ENCODE measurements at regions not wholly inside any gene's neighbourhood (a gene's known extent, or its start where the extent isn't known, plus 50 kb on each side); places are given as distances from the start of the nearest gene placed in this dataset.

DNA sequence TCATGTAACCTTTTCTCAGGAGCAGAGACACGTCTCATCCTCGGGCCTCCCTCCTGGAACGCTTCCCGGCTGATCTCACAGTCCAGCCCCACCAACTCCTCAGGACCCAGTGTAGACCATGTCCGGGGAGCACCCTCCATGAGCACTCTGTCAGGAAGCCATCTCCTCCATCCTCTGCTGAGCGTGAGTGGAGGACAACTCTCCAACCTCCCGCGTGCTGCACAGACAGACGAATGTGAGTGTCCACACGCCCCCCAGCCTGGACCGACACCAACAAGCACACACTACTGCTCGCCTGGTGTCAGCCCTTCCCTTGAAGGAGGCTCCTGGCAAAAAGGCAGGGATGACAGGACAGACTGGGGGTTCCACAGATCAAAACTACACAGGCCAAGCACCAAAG lies 86.6 kb downstream of the SHANK2 start:
- H3K4me1 Mint-ChIP-seq (ENCODE audit: low read depth, unreplicated experiment), result no peaks in the 10 kb centered on the region
- Histone ChIP-seq H3K9me3 (ENCODE audit: insufficient read depth, low read depth, low read length) (no peaks in the 10 kb centered on the region), H4K20me1 (ENCODE audit: insufficient read depth, low read length) (no peaks in the 10 kb centered on the region), H3K4me2 (ENCODE audit: low read length) (no peak overlapping the region), H3K4me1 (ENCODE audit: insufficient read depth, low read length) (no peaks in the 10 kb centered on the region), H3K27ac (ENCODE audit: low read depth, low read length) (no peak overlapping the region), H3K79me2 (ENCODE audit: insufficient read depth, low read length) (no peaks in the 10 kb centered on the region), H3K36me3 (ENCODE audit: insufficient read depth, low read length) (no peaks in the 10 kb centered on the region), H3K4me3 (ENCODE audit: insufficient read depth, low read depth, low read length) (no peak overlapping the region), H2AFZ (ENCODE audit: low read depth, low read length) (no peak overlapping the region), H3K9ac (ENCODE audit: low read length) (no peak overlapping the region), H3K27me3 (ENCODE audit: insufficient read depth, low read length) (no peaks in the 10 kb centered on the region)
- H3K9me3 Mint-ChIP-seq (ENCODE audit: unreplicated experiment), result peaks cover 4% of the 10 kb centered on the region
- DNase-seq (ENCODE audit: low read depth) (no peak), FAIRE-seq (no peak)
- no peak overlapping the region for H3K4me3 Mint-ChIP-seq (ENCODE audit: unreplicated experiment)
- no peak overlapping the region for H3K27ac Mint-ChIP-seq (ENCODE audit: unreplicated experiment)
- TF ChIP-seq CTCF (IDR thresholded peaks at IDR 0.05; ENCODE audit: insufficient read depth, low read depth, low read length) (no peak), EZH2 (IDR thresholded peaks at IDR 0.05; ENCODE audit: insufficient read depth, low read length) (no peak)
- peaks cover 2% of the 10 kb centered on the region for H3K27me3 Mint-ChIP-seq (ENCODE audit: low read depth, unreplicated experiment)
- peaks cover 2% of the 10 kb centered on the region for H3K36me3 Mint-ChIP-seq (ENCODE audit: low read depth, unreplicated experiment)

- TF ChIP-seq EZH2 (IDR thresholded peaks at IDR 0.05; ENCODE audit: insufficient read depth, low read length) (no peak), CTCF (IDR thresholded peaks at IDR 0.05; ENCODE audit: insufficient read depth, low read depth, low read length) (no peak)
Measured at GRCh38 chr11:71164621-71165020, 87.8 kb downstream of the SHANK2 start.

GRCh38 chr11:71164186-71164585 lies 88.2 kb downstream of the SHANK2 start:
- no peak for DNase-seq (ENCODE audit: low read depth)
- Mint-ChIP-seq H3K27me3 (ENCODE audit: low read depth, unreplicated experiment) (peaks cover 2% of the 10 kb centered on the region), H3K36me3 (ENCODE audit: low read depth, unreplicated experiment) (peaks cover 2% of the 10 kb centered on the region), H3K4me3 (ENCODE audit: unreplicated experiment) (no peak overlapping the region), H3K9me3 (ENCODE audit: unreplicated experiment) (peaks cover 4% of the 10 kb centered on the region), H3K4me1 (ENCODE audit: low read depth, unreplicated experiment) (no peaks in the 10 kb centered on the region), H3K27ac (ENCODE audit: unreplicated experiment) (no peak overlapping the region)
- H3K4me1 ChIP-seq (ENCODE audit: insufficient read depth, low read length), result no peaks in the 10 kb centered on the region
- H3K9me3 ChIP-seq (ENCODE audit: insufficient read depth, low read depth, low read length), result no peaks in the 10 kb centered on the region
- H3K27me3 ChIP-seq (ENCODE audit: insufficient read depth, low read length), result no peaks in the 10 kb centered on the region
- H3K79me2 ChIP-seq (ENCODE audit: insufficient read depth, low read length), result no peaks in the 10 kb centered on the region
- no peaks in the 10 kb centered on the region for H3K36me3 ChIP-seq (ENCODE audit: insufficient read depth, low read length)
- H3K9ac ChIP-seq (ENCODE audit: low read length), result no peak overlapping the region
- H3K27ac ChIP-seq (ENCODE audit: low read depth, low read length), result no peak overlapping the region
- FAIRE-seq, result no peak
- H3K4me2 ChIP-seq (ENCODE audit: low read length), result no peak overlapping the region
- no peak overlapping the region for H3K4me3 ChIP-seq (ENCODE audit: insufficient read depth, low read depth, low read length)
- TF ChIP-seq EZH2 (IDR thresholded peaks at IDR 0.05; ENCODE audit: insufficient read depth, low read length), result no peak
- TF ChIP-seq CTCF (IDR thresholded peaks at IDR 0.05; ENCODE audit: insufficient read depth, low read depth, low read length), result no peak
- no peaks in the 10 kb centered on the region for H4K20me1 ChIP-seq (ENCODE audit: insufficient read depth, low read length)
- H2AFZ ChIP-seq (ENCODE audit: low read depth, low read length), result no peak overlapping the region

More at GRCh38 chr11:71164621-71165020, 87.8 kb downstream of the SHANK2 start:
- peaks cover 2% of the 10 kb centered on the region for H3K36me3 Mint-ChIP-seq (ENCODE audit: low read depth, unreplicated experiment)
- no peak overlapping the region for H2AFZ ChIP-seq (ENCODE audit: low read depth, low read length)
- no peak overlapping the region for H3K27ac Mint-ChIP-seq (ENCODE audit: unreplicated experiment)
- H3K4me3 ChIP-seq (ENCODE audit: insufficient read depth, low read depth, low read length), result no peak overlapping the region
- no peaks in the 10 kb centered on the region for H4K20me1 ChIP-seq (ENCODE audit: insufficient read depth, low read length)
- peaks cover 2% of the 10 kb centered on the region for H3K27me3 Mint-ChIP-seq (ENCODE audit: low read depth, unreplicated experiment)
- H3K36me3 ChIP-seq (ENCODE audit: insufficient read depth, low read length), result no peaks in the 10 kb centered on the region
- no peak for FAIRE-seq
- peaks cover 4% of the 10 kb centered on the region for H3K9me3 Mint-ChIP-seq (ENCODE audit: unreplicated experiment)
- no peak overlapping the region for H3K4me3 Mint-ChIP-seq (ENCODE audit: unreplicated experiment)
- no peak overlapping the region for H3K9ac ChIP-seq (ENCODE audit: low read length)
- H3K27ac ChIP-seq (ENCODE audit: low read depth, low read length), result no peak overlapping the region
- no peaks in the 10 kb centered on the region for H3K79me2 ChIP-seq (ENCODE audit: insufficient read depth, low read length)
- no peak overlapping the region for H3K4me2 ChIP-seq (ENCODE audit: low read length)
- DNase-seq (ENCODE audit: low read depth), result no peak
- no peaks in the 10 kb centered on the region for H3K9me3 ChIP-seq (ENCODE audit: insufficient read depth, low read depth, low read length)
- no peaks in the 10 kb centered on the region for H3K4me1 Mint-ChIP-seq (ENCODE audit: low read depth, unreplicated experiment)
- H3K27me3 ChIP-seq (ENCODE audit: insufficient read depth, low read length), result no peaks in the 10 kb centered on the region
- H3K4me1 ChIP-seq (ENCODE audit: insufficient read depth, low read length), result no peaks in the 10 kb centered on the region
